GM18907 (cell line): ENCODE measurements at regions not wholly inside any gene's neighbourhood (a gene's known extent, or its start where the extent isn't known, plus 50 kb on each side); places are given as distances from the start of the nearest gene placed in this dataset.
"Not testable (repeated sequence)": the region's sequence is repeated elsewhere in the genome, so short reads cannot be mapped to it uniquely, and the experiment has no call there.

Experiments used
- ATAC-seq: cut with Tn5 transposase; IDR thresholded peaks from one replicate; pipeline ENCODE4 v1.9.1; 2021; ENCODE audit warnings: mild to moderate bottlenecking, moderate library complexity; ENCODE audit not compliant: unreplicated experiment

DNA sequence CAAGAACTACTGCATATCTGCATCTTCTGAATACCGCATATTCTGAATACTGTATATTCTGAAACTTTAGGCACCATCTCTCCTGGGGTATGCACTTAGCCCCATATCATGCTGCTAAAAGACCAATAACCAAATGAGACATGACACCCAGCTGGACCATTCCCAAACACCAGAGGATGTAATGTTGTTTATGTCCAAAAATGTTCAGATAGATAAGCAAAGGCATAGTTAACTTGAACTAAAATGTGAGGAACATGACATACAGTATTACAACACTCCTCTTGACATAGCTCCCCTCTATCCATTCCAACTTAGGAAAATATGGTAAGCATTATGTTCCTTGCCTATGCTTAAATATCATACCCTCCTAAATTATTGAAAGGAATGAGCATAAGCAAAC lies 127.3 kb downstream of the TENT5A start:
- no peak for ATAC-seq

DNA sequence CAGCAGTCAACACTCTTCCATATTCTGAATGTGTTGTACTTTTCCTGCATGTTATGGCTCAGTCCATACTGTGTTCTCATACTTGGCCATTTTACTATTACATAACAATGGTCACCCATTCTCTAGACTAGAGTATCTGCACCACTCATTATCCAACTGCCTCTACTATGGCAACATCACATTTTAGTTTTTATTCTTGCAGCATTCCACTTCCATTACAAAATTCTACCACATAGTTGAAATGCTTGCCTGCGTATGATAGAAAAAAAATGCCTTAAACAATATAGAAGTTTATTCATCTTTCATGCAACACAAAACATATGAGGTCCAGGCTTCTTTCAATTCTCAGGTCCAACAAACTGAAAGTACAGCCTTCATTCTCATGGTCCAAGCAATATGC lies 128.0 kb downstream of the TENT5A start:
- no peak for ATAC-seq

DNA sequence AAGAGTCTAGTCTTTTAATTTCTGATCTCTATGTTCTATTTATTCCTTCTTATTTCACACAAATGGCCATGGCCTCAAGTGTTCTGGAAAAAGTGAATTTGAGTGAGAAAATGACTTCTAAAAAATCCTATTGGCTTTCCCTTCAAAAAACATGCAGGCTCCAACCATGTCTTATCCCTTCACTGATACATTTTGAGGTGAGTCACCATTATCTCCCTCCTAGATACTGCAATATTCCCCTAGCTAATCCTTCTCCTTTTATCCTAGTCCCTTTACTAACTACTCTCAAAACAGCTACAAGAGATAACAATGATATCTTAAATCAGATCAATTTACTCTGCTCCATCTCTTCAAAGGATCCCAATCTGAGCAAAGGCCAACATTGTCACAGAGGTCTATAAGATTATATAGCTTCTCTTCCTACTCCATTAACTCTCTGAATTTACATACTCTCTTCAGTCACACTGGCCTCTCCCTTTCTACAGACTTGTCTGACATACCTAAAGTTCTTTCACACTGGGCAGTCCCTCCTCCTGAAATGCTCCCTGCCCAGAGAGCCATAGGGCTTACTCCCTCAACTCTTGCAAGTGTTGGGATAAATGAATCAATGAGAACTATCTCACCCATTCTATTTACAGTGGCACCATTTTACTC lies 129.2 kb downstream of the TENT5A start:
- ATAC-seq, result no peak

DNA sequence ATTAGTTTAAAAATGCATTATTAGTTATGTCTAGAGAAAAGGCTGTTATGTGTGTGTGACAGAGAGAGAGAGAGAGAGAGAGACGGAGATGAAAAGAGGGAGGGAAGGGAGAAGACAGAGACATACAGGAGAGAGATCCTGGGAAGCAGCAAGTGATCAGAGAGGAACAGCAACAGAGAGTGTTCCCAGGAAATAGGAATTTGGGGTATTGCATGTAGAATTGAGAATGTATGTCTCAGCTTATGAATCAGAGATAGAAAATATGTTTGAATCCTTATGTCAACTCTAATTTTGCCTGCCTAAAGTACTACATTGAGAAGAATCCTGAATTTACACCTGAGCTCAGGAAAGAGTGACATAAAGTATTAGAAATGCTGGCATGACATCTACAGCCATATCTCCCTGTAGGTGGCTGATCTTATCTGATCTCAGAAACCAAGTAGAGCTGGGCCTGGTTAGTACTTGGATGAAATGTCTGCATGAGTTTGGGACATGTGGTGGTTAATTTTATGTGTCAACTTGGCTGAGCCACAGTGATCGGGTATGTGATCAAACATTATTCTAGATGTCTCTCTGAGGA lies 130.6 kb downstream of the TENT5A start:
- no peak for ATAC-seq

DNA sequence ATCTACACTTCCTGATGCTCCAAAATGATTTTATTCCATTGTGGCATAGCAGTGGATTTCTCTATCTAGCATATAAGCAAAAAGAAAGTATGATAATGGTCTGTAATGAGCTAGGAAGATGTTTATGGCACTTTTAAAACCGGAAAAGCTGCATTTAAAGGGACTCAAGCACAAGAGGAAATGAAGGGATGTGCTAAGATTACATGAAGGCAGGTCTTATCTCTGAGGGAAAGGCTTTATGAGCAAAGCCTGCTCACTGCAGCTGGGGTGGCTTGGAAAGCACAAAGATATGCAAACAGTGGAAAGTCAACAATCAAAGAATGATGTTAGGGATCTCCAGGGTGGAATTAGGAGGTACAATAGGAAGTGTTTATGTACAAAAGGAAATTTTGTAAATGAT lies 138.2 kb downstream of the TENT5A start:
- ATAC-seq, result no peak

DNA sequence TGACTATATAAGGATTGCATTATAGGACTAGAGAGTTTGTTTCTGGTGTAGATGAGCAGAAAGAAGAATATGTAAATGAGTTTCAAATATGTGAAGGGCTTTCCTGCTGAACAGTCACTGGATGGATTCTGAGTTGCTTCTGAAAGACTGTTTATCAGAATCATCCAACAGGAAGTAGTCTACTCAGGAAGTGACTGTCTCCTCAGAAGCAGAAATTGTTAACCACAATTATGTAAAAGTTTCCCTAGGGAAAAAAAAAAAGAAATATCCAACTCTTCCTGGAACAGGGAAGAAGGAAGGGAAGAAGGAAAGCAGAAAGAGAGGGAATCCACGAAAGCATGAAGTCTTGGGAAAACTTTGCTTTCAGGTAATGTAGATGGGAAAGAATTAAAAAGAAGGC lies 138.9 kb downstream of the TENT5A start:
- no peak for ATAC-seq

DNA sequence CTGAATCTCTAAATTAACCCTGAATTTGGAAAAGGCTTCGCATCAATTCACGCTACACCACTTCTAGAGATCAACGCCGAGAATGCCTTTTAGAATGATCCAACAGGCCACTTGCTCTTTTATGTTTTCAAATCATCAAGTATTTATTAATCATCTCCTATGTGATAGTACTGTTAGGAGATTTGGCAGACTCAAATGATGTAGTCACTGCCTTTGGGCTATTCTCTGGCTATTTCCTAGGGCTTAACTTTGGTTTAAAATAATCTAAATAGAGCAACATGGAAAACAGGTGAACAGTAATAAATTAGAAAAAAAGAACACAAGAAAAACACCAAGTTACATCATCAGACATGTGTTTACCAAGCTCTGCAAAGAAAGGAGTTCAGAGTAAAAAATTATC lies 140.3 kb downstream of the TENT5A start:
- ATAC-seq, result no peak

DNA sequence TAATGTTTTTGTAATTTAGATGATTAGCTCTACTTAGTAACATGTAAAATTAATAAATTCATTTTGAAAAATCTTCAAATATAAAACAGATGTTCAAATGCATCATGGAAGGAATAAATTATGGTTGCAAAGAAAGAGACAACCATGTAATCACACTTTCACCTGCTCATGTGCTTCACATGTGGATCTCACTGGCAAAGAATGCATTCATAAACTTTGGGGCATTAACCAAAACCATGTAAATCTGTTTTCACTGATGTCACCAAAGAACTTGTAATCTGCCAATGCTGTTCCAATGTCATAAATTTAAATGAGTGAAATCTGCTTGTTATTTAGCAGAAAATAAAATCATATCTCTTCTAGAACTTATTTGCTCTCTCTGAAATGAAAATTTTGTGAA lies 142.7 kb downstream of the TENT5A start:
- ATAC-seq, result no peak

DNA sequence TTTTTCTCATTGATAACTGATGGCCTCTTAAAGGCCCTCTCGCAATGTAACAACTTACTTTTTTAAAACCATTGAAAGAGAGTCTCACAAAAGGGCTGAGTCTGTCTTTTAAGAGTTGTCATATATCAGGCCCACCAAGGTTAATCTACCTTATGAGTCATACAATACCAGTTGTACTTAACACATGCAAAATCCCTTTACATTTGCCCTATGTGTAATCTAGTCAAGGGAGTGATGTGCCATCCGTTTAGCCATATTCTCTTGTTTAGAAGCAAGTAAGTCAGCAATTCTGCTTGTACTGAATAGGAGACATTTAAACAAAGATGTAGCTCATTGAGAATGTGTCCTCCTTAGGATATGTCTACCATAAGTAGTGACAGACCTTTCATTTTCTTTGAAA lies 143.7 kb downstream of the TENT5A start:
- ATAC-seq, result no peak

DNA sequence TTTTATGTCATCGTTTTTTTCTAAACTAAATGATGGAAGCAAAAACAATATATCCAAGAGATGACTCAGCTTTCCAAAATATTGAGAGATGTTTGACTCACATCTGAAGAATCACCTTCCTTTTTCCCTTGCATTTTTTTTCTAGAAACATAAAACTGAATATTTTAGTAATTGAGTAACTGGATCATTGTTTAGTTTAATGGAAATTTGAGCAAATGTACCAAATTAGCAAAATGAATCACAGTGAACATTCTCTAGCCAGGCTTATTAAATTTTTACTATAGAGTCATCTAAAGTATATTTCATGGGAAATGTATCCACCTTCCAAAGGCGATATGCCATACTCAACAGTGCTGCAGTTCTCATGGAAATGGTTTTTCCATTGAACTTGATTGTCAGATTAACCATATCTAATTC lies 145.5 kb downstream of the TENT5A start:
- no peak for ATAC-seq

DNA sequence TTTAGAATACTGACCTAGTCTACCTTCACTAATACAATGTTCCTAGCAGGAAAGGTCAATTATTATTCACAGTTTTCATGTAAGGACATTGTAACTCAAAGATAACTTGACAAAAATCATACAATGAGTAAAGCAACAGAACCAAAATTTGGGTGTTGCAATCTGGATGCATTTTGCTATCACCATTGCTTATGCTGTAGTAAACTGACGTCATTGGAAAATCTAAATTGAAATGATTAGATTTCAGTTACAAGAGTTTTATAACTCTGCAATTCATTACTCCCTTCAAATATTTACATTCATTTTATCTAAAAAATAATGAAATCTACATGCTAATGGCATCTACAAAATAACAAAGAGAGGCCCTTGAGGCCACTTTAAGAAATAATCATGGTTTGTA lies 147.0 kb downstream of the TENT5A start:
- no peak for ATAC-seq

DNA sequence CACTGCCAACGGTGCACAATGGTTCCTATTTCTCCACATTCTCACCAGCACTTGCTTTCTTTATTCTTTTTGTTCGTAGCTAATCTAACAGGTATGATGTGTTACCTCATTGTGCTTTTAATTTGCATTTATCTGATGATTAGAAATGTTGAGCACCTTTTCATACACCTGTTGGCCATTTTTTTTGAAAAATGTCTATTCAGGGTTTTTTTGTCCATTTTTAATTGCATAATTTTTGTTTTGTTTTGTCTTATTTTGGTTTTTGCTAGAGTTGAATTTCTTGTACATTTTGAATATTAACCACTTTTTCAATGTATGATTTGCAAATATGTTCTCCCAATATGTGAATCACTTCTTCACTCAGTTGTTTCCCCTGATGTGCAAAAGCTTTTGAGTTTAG lies 150.6 kb downstream of the TENT5A start:
- no peak for ATAC-seq

DNA sequence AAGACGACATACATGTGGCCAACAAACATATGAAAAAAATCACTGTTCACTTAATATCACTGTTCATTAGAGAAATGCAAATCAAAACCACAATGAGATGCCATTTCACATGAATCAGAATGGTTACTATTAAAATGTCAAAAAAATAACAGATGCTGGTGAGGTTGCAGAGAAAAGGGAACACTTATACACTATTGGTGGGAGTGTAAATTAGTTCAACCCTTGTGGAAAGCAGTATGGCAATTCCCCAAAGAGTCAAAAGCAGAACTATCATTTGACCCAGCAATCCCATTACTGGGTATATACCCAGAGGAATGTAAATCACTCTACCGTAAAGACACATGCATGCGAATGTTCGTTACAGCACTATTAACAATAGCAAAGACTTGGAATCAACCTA lies 152.0 kb downstream of the TENT5A start:
- ATAC-seq, result not testable (repeated sequence)

DNA sequence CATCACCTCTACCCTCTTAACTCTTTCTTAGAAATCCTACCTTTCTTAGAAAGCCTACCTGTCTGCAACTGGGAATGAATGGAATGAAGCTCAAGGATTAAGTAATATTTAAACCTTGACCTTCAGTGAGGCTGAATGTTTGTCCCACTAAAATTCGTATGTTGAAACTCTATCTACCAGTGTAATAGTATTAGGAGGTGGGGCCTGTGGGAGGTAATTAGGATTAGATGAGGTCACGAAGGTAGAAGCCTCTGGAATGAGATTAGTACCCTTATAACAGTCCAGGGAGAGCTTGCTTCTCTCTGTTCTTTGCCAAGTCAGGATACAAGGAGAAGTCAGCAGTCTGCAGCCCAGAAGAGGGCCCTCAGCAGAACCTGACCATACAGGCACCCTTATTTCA lies 158.0 kb downstream of the TENT5A start:
- ATAC-seq, result no peak

DNA sequence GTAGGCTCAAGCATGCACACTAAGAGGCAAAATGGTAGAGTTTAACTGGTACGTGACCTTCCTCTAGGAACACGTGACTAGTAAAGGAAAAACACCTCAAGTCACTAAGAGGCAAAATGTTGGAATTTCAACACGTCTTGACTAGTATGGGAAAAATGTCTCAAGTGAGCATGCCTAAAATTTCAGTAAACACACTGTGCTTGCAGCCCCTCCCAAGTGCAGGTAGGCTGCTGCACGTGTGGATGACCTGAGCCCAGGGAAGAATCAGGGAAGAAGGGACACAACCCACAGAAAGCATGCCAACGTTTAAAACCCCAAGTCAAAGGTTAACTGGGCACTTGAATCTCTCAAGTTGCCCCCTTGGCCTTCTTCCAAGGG lies 162.2 kb downstream of the TENT5A start:
- no peak for ATAC-seq

DNA sequence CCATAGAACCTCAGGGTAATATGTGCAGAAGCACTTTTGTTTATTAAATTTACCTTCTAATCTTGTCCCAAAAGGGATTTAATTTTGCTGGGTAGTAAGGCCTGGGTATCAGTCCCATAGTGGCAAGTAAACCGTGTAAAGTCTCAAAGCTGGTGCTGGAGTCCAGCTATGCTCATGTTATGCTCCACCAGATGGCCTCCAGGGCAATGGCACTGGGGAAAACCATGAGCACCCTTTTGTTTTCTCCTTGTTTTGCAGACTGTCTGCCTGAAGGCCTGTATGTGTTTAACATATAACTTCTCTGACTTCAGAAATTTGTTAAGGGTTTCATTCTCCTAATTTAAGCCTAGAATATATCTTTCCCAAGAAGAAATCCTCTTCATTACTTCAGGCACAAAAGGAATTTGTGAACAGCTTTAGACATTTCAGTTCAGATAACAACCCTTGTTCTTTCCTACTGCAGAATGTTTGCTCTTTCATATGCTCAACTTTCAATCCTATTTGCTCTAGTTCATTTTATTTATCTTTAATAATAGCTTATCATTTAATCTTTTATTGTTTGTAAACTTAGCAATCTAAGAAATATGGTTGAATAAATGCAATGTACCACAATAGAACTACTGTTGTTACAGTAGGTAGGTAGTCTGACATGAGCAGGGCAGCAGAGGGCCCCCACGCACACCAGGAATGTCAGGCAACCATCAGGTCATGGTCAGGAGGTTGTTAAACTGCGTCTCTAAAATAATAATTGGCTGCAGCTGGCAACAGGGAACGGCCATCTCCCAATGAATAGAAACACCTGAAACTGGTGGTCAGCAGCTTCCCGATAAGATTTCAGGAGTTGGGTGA lies 162.8 kb downstream of the TENT5A start:
- no peak for ATAC-seq

DNA sequence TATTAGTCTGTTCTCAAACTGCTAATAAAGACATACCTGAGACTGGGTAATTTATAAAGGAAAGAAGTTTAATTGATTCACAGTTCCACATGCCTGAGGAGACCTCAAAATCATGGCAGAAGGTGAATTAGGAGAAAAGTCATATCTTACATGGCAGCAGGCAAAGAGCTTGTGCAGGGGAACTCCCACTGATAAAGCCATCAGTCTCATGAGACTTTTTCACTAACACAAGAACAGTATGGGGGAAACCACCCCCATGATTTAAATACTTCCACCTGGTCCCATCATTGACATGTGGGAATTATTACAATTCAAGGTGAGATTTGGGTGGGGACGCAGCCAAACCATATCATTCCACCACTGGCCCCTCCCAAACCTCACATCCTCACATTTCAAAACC lies 166.8 kb downstream of the TENT5A start:
- not testable (repeated sequence) for ATAC-seq

DNA sequence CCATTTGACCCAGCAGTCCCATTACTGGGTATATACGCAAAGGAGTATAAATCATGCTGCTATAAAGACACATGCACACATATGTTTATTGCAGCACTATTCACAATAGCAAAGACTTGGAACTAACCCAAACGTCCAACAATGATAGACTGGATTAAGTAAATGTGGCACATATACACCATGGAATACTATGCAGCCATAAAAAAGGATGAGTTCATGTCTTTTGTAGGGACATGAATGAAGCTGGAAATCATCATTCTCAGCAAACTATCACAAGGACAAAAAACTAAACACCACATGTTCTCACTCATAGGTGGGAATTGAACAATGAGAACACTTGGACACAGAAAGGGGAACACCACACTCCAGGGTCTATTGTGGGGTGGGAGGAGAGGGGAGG lies 168.3 kb downstream of the TENT5A start:
- not testable (repeated sequence) for ATAC-seq

DNA sequence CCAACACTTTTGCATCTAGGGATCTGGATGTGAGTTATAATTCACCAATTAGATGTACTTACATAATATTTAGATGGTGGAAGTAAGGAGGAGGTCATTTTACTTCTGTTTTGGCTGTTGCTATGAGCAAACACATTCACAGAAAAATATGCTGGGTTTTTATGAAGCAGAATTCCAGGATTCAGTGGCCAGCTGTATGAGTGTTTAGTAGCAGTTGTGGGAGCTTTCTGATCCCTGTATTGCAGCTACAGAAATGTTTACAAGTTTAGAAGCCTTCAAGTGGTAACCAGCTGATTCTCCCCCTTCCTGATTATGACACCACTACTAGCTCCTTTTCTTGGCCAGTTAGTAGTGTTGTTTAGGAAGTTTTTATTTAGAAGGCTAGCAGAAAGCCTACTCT lies 177.0 kb downstream of the TENT5A start:
- ATAC-seq, result no peak

DNA sequence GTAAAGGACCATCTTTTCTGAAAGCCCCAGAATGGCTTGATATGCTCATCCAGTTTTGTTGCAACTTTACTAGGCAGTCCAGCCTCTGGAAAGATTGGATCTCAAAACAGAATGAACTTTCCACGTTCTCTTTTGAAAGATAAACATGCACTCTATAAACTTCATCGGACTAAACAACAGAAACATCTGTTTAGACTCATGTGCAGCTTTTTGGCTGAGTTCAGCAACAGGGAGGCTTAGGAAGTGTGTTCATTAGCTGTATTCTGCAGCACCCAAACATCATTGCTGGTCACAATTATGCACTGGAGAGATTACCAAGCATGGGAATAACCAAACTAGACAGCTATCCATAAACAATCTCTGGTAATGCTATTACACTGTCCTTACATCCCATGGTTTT lies 180.5 kb downstream of the TENT5A start:
- no peak for ATAC-seq

DNA sequence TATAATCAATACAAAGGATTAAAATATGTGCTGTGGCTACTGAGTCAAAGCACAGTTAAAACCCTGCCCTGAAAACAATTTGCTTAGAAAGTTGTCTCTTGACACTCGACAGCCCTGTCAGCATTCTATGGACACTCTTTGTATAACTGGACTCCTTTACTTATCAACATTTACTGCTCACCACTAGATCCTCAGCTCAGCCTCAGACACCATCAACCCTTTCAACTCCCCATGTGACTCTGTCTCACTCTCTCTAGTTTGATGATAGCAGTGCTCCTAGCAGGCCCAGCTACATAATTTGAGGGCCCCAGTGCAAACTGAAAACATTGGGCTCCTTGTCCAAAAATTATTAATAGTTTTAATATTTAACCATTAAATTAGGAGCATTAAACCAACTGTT lies 181.8 kb downstream of the TENT5A start:
- ATAC-seq, result no peak

DNA sequence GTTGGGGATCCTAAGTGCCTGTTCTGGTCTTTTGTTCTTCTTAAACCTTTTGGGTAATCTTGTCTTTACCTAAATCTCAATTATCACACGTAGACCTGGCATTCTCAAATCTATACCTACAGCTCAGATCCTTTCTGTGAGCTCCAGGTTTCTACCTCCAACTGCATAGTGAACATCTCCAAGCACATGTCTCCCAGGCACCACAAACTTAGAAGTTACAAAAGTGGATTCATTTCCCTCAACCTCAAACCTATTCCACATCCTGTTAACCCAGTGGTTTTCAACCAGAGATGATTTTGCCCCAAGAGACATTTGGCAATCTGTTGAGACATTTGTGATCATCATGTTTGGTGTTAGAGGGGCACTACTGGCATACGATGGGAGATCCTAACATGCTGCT lies 183.5 kb downstream of the TENT5A start:
- no peak for ATAC-seq
